SH-SY5Y (cell line): ENCODE measurements at regions not wholly inside any gene's neighbourhood (a gene's known extent, or its start where the extent isn't known, plus 50 kb on each side); places are given as distances from the start of the nearest gene placed in this dataset.

Source experiments
- GATA2 ChIP-seq: IDR thresholded peaks from 2 replicates; pipeline ENCODE4 v1.6.1; 2011; ENCODE audit warnings: mild to moderate bottlenecking, low read depth, low read length
- GATA3 ChIP-seq: IDR thresholded peaks from 2 replicates; pipeline ENCODE4 v1.6.1; 2011; ENCODE audit warnings: low read depth, mild to moderate bottlenecking, low read length, moderate library complexity

DNA sequence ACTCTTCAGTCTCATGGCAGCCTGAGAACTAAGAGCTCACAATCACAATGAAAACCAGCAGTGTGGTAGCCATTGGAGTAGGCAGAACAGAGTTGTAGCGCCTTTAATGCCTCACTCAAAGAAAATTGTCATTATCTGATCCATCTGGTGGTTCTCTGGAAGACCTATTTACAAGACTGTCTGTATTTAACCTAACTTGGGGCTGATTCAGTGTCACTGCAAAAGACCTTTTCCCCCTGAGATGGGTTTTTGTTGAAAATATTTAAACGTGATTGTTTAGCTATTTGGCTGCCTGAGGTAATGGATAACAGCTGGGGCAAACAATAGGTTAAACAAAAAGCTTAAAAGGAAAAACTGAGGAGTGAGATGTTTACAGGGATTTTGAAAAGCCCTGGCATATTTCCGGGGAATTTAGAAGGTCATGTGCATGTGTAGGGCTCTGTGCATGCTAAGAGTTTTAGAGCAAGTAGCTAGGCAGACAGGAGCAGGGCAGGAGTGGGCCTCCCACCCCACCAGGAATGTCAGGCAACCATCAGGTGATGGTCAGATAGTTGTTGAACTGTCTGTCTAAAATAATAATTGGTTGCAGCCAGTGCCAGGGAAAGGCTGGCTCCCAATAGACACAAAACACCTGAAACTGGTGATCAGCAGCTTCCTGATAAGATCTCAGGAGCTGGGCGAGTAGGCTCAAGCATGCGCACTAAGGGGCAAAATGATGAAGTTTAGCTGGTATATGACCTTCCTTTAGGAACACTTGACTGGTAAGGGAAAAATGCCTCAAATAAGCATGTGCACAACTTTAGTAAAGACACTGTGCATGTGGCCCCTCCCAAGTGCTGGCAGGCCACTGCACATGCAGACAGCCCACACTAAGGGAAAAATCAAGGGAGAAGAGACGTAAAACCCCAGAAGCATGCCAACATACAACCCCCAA, 70.8 kb upstream of the AKIRIN2 start:
- TF ChIP-seq GATA2: peak; percentile 82
- peak; percentile 45 for TF ChIP-seq GATA3

DNA sequence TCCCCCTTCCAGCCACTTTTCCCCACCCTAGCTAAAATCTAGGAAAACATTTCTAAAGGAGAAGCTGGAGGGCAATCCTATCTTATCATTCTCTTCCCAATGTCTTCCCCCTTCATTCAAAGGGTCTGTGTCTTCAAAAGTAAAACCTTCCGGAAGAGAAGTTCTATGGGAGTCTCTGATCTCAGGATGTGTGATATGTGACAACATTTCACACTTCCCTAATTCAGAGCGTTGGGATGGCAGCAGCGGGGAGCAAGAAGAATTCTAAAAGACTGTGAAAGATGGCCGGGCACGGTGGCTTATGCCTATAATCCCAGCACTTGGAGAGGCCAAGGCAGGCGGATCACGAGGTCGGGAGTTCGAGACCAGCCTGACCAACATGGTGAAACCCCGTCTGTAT, 65.4 kb upstream of the AKIRIN2 start:
- TF ChIP-seq GATA3 (no peak), GATA2 (no peak)

DNA sequence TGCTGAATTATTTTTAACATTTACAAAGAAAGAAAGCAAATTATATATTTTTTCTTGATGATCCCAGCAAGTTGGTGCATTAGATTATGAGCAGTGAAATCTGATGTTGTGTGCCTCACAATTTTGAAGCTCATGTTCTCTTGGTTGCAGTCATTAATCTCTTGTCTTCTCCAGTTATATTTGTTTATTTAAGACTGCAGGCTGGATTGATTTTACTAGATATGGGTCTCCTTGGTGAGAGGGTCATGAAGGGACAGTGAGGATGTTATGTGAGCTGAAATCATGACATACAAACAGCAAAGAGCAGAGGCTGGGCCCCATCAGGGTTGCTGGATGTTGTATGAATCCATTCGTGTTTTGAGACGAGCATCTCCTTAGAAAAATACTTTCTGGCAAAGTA, 64.2 kb upstream of the AKIRIN2 start:
- TF ChIP-seq GATA3 (no peak), GATA2 (no peak)

DNA sequence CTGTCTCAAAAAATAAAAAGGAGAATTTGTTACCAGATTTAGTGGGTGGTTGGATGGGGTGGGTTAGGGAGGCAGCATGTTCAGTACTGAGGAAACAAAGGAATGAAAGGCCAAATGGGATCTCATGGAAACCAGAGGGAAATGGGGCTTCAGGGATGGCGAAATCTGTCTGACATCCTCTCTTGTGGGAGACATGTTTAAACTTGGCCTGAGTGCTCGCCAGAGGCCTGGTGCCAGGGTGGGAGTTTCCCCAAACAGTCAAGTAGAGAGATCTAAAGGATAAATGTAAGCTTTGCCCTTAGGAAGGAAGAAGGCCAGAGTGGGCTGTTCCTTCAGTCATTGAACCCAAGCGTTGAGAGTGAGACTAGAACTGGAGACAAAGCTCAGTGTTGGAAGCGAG, 61.9 kb upstream of the AKIRIN2 start:
- TF ChIP-seq GATA2 (no peak), GATA3 (no peak)

DNA sequence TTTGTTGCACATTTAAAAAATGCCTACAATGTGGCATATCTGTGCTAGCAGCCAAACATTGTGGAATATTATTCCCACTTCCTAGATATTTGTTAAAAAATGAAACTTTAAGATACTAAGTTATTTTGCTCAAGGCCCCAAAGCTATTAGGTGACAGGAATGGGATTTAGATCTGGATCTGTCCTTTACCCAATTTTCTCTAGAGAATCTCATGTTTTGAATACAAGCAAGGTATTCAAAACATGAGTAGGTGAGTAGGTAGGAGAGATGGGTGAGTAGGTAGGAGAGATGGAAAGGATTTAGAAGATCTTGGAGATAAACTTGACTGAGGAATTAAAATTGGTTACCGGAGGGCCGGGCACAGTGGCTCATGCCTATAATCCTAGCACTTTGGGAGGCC, 61.2 kb upstream of the AKIRIN2 start:
- no peak for TF ChIP-seq GATA2
- TF ChIP-seq GATA3: no peak

DNA sequence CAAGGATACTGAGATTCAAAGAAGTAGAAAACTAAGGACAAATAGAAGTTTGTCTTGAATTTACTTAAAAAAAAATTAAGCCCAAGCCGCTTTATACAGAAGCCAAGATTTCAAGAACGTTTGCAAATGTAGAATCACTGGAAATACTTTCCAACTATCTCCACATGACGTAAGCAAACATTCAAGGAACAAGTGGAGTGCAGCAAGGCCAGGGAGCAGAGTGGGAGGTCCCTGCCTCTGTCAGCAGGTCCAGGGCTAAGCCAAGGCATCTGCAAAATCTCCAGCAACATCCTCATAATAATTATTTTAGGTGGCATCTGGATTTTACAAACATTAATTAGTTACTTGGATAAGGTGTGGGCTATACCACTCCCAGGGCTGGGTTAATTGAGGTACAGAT, 60.1 kb upstream of the AKIRIN2 start:
- TF ChIP-seq GATA2 (no peak), GATA3 (no peak)

DNA sequence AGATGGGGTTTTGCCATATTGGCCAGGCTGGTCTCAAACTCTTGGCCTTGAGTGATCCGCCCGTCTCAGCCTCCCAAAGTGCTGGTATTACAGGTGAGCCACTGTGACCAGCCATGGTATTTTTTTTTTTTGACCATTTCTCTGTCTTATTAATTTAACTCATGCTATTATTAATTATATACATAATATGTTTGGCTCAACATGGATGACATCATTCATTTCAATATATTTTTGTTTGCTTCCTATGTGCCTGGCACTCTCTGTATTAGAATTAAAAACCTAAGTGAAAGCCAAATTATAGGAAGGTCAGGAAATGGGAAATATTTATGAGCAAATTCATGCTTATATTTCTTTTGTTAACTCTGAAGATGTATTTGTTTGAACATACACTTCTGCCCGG, 55.8 kb upstream of the AKIRIN2 start:
- TF ChIP-seq GATA3 (no peak), GATA2 (no peak)

DNA sequence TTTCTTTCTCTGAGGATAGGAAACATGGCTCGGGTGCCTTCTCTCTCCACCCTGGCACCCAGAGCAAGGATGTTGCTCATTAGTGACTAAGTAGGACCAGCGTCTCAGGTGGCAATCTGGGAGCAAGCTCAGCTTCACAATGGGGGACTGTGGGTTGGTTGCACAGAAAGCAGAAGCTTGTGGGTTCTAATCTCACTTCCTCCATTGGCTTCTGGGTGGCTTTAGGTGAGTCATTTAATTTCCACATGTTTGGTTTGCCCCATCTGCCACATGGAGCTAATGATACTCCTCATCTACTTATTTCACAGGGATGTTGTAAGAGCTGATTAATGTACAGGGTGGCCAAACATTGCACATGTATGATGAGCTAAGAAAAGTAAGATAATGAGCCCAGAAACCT, 54.8 kb upstream of the AKIRIN2 start:
- TF ChIP-seq GATA2 (no peak), GATA3 (no peak)

DNA sequence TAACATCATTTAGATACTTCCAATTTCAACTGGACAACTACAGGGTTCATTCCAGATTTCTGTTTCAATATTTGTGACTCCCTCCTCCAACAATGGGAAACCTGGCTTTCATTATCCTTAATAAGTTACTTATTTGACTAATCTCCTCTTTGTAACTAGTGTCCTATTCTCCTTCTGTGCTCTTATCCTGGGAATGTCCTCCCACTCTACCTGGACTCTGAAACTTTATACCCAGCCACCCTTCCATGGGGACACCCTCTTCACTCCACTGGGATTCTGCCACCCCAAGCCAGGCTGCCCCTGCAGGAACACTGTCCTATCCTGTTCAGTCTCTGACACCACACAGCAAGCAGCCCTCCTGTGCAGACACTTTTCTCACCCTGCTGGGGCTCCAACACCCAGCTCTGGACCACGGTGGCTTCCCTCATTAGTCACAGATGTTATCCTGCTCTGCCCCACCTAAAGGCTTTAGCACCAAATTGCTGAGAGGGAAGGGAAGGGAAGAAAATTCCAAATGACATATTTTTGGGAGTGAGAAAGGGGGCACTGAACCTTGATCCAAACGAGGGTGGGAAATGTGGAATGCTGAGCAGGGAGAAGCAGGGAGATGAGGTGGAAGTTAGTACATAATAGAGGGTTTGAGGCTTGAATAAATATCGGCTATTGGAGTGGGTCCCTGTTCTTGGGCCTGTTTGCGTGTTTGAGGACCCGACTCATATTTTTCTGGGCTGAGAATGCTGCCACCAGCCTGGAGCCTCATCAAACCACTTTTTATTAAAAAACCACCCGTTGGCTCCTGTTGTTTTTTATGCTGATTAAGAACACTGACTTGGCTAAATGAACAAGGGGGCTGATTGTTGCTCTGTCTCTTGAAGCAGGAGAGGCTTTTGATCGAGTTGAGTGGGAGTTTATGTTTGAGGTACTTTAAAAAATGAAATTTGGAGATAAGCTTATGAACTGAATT, 54.0 kb upstream of the AKIRIN2 start:
- TF ChIP-seq GATA3 (no peak), GATA2 (no peak)

DNA sequence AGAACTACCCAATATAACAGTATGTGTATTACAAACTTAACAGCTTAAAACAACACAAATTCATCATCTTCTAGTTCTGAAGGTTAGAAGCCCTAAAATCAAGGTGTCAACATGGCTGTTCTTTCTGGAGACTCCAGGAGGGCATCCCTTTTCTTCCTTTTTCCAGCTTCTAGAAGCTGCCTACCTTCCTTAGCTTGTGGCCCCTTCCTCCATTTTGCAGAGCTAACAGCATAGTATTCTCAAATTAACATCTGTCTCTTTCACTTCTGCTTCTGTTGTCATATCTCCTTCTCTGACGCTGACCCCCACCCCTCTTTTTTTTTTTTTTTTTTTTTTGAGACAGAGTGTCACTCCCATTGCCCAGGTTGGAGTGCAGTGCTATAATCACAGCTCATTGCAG, 52.8 kb upstream of the AKIRIN2 start:
- no peak for TF ChIP-seq GATA2
- TF ChIP-seq GATA3: no peak

DNA sequence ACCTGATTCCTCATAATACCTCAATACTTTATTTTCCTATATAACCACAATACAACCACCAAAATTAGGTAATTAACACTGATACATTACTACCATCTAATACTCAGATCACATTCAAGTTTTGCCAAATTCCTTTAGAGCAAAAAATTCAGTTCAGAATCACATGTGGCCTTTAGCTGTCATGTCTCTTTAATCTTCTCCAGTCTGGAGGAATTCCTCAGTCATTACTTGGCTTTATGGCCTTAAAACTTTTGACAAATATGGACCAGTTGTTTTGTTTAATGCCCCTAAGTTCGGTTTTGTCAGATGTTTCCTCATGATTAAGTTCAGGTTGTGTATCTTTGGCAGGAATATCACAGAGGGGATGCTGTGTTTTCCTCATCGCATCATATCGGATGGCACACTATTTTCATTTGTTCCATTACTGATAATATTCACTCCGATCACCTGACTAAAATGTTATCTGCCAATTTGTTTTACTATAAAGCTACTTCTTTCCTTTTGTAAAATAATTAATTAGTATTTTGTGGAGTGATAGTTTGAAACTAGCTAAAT, 51.2 kb upstream of the AKIRIN2 start:
- TF ChIP-seq GATA3 (no peak), GATA2 (no peak)
